ENCODE measurements at regions not wholly inside any gene's neighbourhood (a gene's known extent, or its start where the extent isn't known, plus 50 kb on each side); places are given as distances from the start of the nearest gene placed in this dataset.

DNA sequence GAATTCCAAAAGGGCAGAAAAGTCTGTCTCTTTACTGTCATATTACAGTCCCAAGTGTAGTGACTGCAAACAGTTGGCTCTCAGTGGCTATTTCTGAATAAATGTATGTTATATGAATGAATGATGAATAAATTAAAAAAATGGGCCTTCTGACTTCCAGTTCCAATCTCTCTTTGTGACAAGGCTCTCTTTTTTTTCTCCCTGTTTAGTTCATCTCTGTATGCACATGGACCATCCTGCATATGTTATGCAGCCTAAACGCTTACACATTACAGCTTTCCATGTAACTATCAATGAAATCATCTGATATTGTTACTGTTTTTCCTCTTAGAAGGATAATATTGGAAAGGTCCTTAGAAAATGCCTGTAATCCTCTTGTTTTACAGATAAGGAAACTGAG lies 363.0 kb downstream of the NUF2 start:
- TF ChIP-seq POLR2A (IDR thresholded peaks at IDR 0.05; ENCODE audit: low read depth, low read length) (no peak), TAF1 (IDR thresholded peaks at IDR 0.05; ENCODE audit: borderline replicate concordance, low read depth, low read length) (no peak), POLR2AphosphoS5 (IDR thresholded peaks at IDR 0.05; ENCODE audit: low read depth, low read length) (no peak)

All from GM12892 (cell line).